GM12878 (cell line): ENCODE measurements at regions not wholly inside any gene's neighbourhood (a gene's known extent, or its start where the extent isn't known, plus 50 kb on each side); places are given as distances from the start of the nearest gene placed in this dataset.

ENCODE experiments used
- ATAC-seq: fragments of 200-7000 bp; cut with Tn5 transposase; 3 replicates; pipeline ENCODE4 v1.9.1; 2020; ENCODE audit warnings: mild to moderate bottlenecking, moderate library complexity
- BruUV-seq: library from RNA; stranded (reverse); fragments of 400-500 nt; replicated peaks from 2 replicates; lab custom pipeline; 2021; lab: Mats Ljungman, UMichigan
- CTCF ChIA-PET: fragments of 300-600 bp; sonication (Branson Sonifier 250); formaldehyde crosslinking; extraction: SDS; loops from one replicate; lab custom pipeline; 2021; ENCODE audit warnings: inconsistent platforms; lab: Yijun Ruan, JAX
- POLR2A ChIA-PET: fragments of 350-600 bp; formaldehyde crosslinking; extraction: SDS; loops from one replicate; lab custom pipeline; 2021; ENCODE audit warnings: inconsistent platforms; lab: Charles Lee
- RAD21 ChIA-PET: fragments of 300-600 bp; sonication (Branson Sonifier 250); formaldehyde crosslinking; loops from one replicate; lab custom pipeline; 2023; ENCODE audit warnings: antibody characterized with exemption; ENCODE audit not compliant: unreplicated experiment; lab: Charles Lee
- SMC1A ChIA-PET: fragments of 300-600 bp; sonication (Branson Sonifier 250); formaldehyde crosslinking; loops from one replicate; lab custom pipeline; 2023; ENCODE audit not compliant: unreplicated experiment, uncharacterized antibody; lab: Charles Lee
- DNase-seq: peaks from one replicate; pipeline ENCODE4 v3.0.0-alpha.2; 2011; ENCODE audit warnings: low read depth, low spot score
- FAIRE-seq: peaks from 3 replicates; lab custom pipeline; 2011; peaks lifted over from hg19 to GRCh38; lab: Jason Lieb, UNC
- H2AFZ ChIP-seq: 2 replicates; pipeline ENCODE4 v1.6.0; 2011; ENCODE audit warnings: low read depth, low read length, control low read depth; ENCODE audit not compliant: control insufficient read depth
- H3K27ac ChIP-seq: 2 replicates; pipeline ENCODE4 v1.5.1; 2011; ENCODE audit warnings: control low read depth; ENCODE audit not compliant: control insufficient read depth, insufficient read depth
- H3K27me3 ChIP-seq, 2 experiments: replicated peaks in 1 of 2; 2 replicates each; pipeline versions ENCODE4 v1.6.0 to v1.6.1; 2011; ENCODE audit warnings: low read length in 1 of 2; ENCODE audit not compliant: control insufficient read depth in 2 of 2, insufficient read depth in 2 of 2
- H3K36me3 ChIP-seq, 2 experiments: 2 replicates each; pipeline ENCODE4 v1.5.1; 2011; ENCODE audit warnings: low read length in 1 of 2; ENCODE audit not compliant: control insufficient read depth in 2 of 2, insufficient read depth in 2 of 2
- H3K4me1 ChIP-seq: 2 replicates; pipeline ENCODE4 v1.6.1; 2011; ENCODE audit warnings: mild to moderate bottlenecking, low read length, moderate library complexity, mixed read lengths; ENCODE audit not compliant: control insufficient read depth, insufficient read depth
- H3K4me2 ChIP-seq: 2 replicates; pipeline ENCODE4 v1.6.0; 2011; ENCODE audit warnings: control low read depth; ENCODE audit not compliant: control insufficient read depth, insufficient read depth
- H3K4me3 ChIP-seq: fragments of 200-600 bp; sonication (generic); 2 replicates; pipeline ENCODE4 v1.5.1; 2016
- H3K79me2 ChIP-seq: 2 replicates; pipeline ENCODE4 v1.6.0; 2011; ENCODE audit warnings: low read length; ENCODE audit not compliant: control insufficient read depth, insufficient read depth
- H3K9ac ChIP-seq: 2 replicates; pipeline ENCODE4 v1.8.0; 2011; ENCODE audit warnings: low read length, control low read depth, mixed read lengths; ENCODE audit not compliant: control insufficient read depth, insufficient read depth
- H3K9me3 ChIP-seq: replicated peaks from 3 replicates; pipeline ENCODE4 v1.5.1; 2011; ENCODE audit warnings: mild to moderate bottlenecking, low read length; ENCODE audit not compliant: control insufficient read depth, insufficient read depth
- H4K20me1 ChIP-seq: 2 replicates; pipeline ENCODE4 v1.6.0; 2011; ENCODE audit not compliant: control insufficient read depth, insufficient read depth
- BRCA1 ChIP-seq: IDR thresholded peaks from 2 replicates; pipeline ENCODE4 v1.6.1; 2011; ENCODE audit warnings: low read depth, low read length, improper control_type of control experiment
- HCFC1 ChIP-seq: fragments of 150-350 bp; IDR thresholded peaks from 2 replicates; pipeline ENCODE4 v1.6.1; 2014; ENCODE audit warnings: low read length
- IKZF2 ChIP-seq, 2 experiments: fragments of 450-650 bp; IDR thresholded peaks; 2 replicates each; pipeline ENCODE4 v1.6.1; 2017; ENCODE audit warnings: mild to moderate bottlenecking in 2 of 2, moderate library complexity in 2 of 2
- JUNB ChIP-seq: IDR thresholded peaks from 2 replicates; pipeline ENCODE4 v1.6.1; 2016; ENCODE audit warnings: antibody characterized with exemption, mild to moderate bottlenecking
- JUND ChIP-seq: IDR thresholded peaks from 2 replicates; pipeline ENCODE4 v1.6.1; 2012; ENCODE audit warnings: low read depth, mild to moderate bottlenecking, low read length, improper control_type of control experiment, moderate library complexity
- MAX ChIP-seq: IDR thresholded peaks from 2 replicates; pipeline ENCODE4 v1.6.1; 2012; ENCODE audit warnings: low read depth, low read length, improper control_type of control experiment
- MEF2A ChIP-seq: IDR thresholded peaks from 2 replicates; pipeline ENCODE4 v1.6.1; 2011; ENCODE audit warnings: low read depth, mild to moderate bottlenecking, low read length, moderate library complexity; ENCODE audit not compliant: insufficient read depth
- SREBF1 ChIP-seq: IDR thresholded peaks from 2 replicates; pipeline ENCODE4 v1.6.1; 2012; ENCODE audit warnings: mild to moderate bottlenecking, low read length
- SUPT20H ChIP-seq: IDR thresholded peaks from 2 replicates; pipeline ENCODE4 v1.6.1; 2011; ENCODE audit warnings: low read depth, mild to moderate bottlenecking, low read length, moderate library complexity, borderline replicate concordance; ENCODE audit not compliant: control insufficient read depth
- WGBS: methylation state at CpG from one replicate; pipeline ENCODE4 v1.1.6; 2016; ENCODE audit warnings: low lambda C conversion rate; ENCODE audit not compliant: insufficient replicate concordance, insufficient coverage; ENCODE audit errors: missing lambda C conversion rate; 5-methylcytosine and 5-hydroxymethylcytosine counted together
- in situ Hi-C: fragments of 300-500 bp; cut with MboI; formaldehyde crosslinking; loops from 9 replicates; pipeline ENCODE4 v1.14.3; 2018; ENCODE audit warnings: mixed read lengths
- intact Hi-C: fragments of 100-400 bp; cut with micrococcal nuclease; formaldehyde crosslinking; loops from one replicate; pipeline ENCODE4 v1.14.2; 2022; ENCODE audit not compliant: unreplicated experiment

- no peak for TF ChIP-seq MAX
These were observed 913.1 kb downstream of the OLFM4 start (continued) for GRCh38 chr13:53941588-53942190.

- WGBS: 26% methylated on average over 3 of the region's 3 CpGs
- in situ Hi-C loops: no loop called here
- Histone ChIP-seq H3K27ac (no peak overlapping the region), H3K4me3 (no peak overlapping the region), H3K4me1 (no peaks in the 10 kb centered on the region), H3K79me2 (no peaks in the 10 kb centered on the region), H3K36me3 (no peaks in the 10 kb centered on the region), H3K9ac (no peak overlapping the region), H3K27me3 (no peaks in the 10 kb centered on the region), H2AFZ (no peak overlapping the region), H3K9me3 (no peaks in the 10 kb centered on the region), H4K20me1 (no peaks in the 10 kb centered on the region), H3K4me2 (no peak overlapping the region)
- FAIRE-seq (no peak), DNase-seq (no peak), ATAC-seq (no peak)
- POLR2A ChIA-PET: no interaction called here
- CTCF ChIA-PET: no interaction called here
- RAD21 ChIA-PET: no interaction called here
- intact Hi-C loops: no loop called here
- BruUV-seq: no TSS peak
- SMC1A ChIA-PET: no interaction called here
- TF ChIP-seq SUPT20H: no peak
These were observed 917.9 kb downstream of the OLFM4 start for GRCh38 chr13:53946500-53946899.

- ChIA-PET POLR2A (no interaction called here), RAD21 (no interaction called here), CTCF (no interaction called here), SMC1A (no interaction called here)
- Histone ChIP-seq H3K4me1 (no peaks in the 10 kb centered on the region), H3K27ac (no peak overlapping the region), H3K36me3 (no peaks in the 10 kb centered on the region), H3K9me3 (no peaks in the 10 kb centered on the region), H3K27me3 (no peaks in the 10 kb centered on the region), H4K20me1 (no peaks in the 10 kb centered on the region), H3K9ac (no peak overlapping the region), H3K4me3 (no peak overlapping the region), H3K4me2 (no peak overlapping the region), H2AFZ (no peak overlapping the region), H3K79me2 (no peaks in the 10 kb centered on the region)
- no peak for ATAC-seq
- no peak for FAIRE-seq
- TF ChIP-seq BRCA1 (no peak), MAX (no peak), JUNB (no peak), MEF2A (no peak), HCFC1 (no peak), IKZF2 (IDR thresholded peaks at IDR 0.05) (no peak), SREBF1 (no peak), JUND (no peak)
- 17% methylated on average over 2 of the region's 2 CpGs for whole genome bisulfite sequencing
- intact Hi-C loops: no loop called here
- no peak for DNase-seq
- in situ Hi-C loops: no loop called here
- no TSS peak for BruUV-seq
These were observed 924.6 kb downstream of the OLFM4 start for GRCh38 chr13:53953183-53953582.
